HG02870 (cell line): ENCODE measurements at regions not wholly inside any gene's neighbourhood (a gene's known extent, or its start where the extent isn't known, plus 50 kb on each side); places are given as distances from the start of the nearest gene placed in this dataset.
"Not testable (repeated sequence)": the region's sequence is repeated elsewhere in the genome, so short reads cannot be mapped to it uniquely, and the experiment has no call there.

Experiments
- ATAC-seq: cut with Tn5 transposase; IDR thresholded peaks from one replicate; pipeline ENCODE4 v1.9.1; 2021; ENCODE audit warnings: mild to moderate bottlenecking, moderate library complexity; ENCODE audit not compliant: unreplicated experiment

DNA sequence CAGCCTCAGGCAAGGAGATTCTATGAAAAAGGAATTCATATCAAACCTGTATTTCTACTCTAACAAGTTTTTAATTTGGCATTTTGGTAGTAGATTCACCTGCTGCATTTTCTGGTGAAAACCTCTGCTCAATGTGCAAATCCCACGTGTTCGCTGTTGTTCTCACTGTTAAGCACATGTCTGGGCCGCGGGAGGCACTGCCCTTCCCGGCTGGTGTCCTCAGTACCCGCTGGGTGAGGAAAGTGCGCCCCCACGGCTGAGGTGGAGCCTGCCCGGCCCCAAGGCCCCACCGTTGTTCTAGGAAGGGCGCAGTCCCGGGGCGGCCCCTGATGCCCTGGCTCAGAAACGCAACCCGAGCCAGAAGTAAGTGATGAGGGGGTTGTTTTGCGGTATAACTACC, 193.4 kb upstream of the VWC2 start:
- no peak for ATAC-seq

DNA sequence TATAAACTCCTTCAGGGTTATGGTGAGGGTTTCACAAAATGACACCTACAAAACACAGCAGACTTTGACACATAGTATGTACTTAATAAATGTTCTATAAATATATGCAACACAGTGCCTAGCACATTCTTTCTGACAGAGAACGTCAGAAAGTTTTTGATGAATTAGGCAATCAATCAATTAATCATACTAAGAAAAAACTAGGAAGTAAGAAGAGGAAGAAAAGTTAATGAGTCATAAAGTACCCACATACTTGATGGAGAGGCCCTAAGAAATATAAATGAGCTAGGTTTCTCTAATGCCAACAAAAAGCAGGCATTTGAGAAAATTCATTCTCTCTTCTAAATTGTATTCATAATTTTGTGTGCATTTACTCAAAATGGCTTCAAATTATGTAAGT, 192.7 kb upstream of the VWC2 start:
- ATAC-seq: no peak

- no peak for ATAC-seq
Observed at GRCh38 chr7:49583440-49583839, 190.0 kb upstream of the VWC2 start.

- no peak for ATAC-seq
Observed at GRCh38 chr7:49596701-49597491, 176.5 kb upstream of the VWC2 start.

DNA sequence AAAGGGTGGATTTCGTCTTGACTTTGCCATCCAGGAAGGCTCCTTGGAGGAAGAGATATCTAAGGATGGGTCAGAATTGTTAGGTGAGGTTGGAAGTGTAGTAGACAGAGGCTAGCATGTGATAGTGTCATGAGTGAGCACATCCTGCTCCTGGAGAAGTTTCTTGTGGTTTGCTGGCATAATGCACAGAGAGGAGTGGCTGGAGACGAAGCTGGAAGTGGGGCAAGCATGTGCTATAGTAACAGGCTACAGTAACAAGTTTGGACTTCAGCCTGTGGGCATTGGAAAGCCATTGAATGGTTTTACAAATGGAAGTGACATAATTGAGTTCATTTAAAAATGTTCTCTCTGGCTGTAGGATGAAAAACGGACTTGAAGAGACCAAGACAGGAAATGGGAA, 175.6 kb upstream of the VWC2 start:
- no peak for ATAC-seq

- ATAC-seq: no peak
Observed at GRCh38 chr7:49611951-49612350, 161.5 kb upstream of the VWC2 start.

DNA sequence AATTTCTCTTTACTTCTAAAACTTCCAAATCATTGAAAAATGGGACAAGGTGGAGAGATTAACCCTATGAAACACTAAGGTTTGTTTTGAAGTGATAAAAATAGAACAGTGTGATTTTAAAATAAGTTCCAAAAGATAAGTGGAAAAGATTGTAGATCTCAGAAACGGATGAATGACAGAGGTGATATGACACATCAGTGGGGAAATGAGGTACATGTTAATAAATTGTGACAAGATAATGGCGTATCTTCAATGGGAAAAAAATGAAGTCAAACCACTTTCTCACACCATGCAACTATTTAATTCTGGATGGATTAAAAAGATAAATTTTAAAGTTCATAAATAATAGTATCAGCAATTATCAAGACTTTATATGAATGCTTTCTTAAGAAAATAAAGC, 159.7 kb upstream of the VWC2 start:
- ATAC-seq: no peak

DNA sequence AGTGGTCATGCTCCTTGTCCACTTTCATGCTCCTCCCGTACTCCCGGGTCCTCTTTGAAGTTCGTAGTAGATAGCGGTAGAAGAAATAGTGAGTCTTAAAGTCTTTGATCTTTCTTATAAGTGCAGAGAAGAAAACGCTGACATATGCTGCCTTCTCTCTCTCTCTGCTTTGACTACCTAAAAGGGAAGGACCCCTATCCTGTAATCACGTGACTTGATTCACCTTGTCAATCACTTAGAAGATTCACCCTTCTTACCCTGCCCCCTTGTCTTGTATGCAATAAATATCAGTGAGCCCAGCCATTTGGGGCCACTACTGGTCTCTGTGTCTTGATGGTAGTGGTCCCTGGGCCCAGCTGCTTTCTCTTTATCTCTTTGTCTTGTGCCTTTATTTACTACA, 158.5 kb upstream of the VWC2 start:
- not testable (repeated sequence) for ATAC-seq

DNA sequence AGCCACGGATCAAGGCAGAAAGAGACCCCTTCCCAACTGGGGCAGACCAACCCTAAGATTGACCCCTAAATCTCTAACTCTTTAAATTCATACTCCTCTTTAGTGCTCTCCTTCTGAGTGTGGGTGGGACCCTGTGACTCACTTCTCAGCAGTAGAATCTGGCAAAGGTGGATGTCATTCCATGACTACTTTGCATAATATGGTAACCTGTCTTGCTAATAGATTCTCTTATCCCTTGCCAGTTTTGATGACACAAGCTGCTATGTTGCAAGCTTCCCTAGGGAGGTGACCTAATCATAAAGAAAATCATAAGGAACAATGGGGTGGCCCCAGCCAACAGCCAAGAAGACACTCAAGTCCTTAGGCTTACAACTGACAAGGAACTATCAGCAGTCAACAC, 155.4 kb upstream of the VWC2 start:
- no peak for ATAC-seq

GRCh38 chr7:49623943-49624342, 149.5 kb upstream of the VWC2 start:
- ATAC-seq: no peak

DNA sequence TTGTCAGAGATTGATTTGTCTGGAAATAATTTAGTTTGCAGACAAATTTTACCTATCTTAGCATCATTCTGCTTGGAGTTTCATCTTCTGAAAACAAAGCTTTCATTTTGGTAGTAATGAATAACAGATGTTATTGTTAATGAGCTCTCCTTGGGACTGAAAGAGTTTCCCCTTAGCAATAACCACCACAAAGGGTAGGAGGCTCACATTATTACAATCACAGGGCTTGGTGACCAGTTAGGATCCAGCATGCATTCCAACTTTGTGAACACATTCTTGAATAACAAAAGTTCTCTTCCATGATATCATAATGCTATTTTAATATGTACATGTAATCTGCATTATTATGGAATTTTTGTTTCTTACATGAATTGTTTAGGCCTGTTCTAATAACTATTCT, 148.8 kb upstream of the VWC2 start:
- ATAC-seq: no peak

GRCh38 chr7:49630513-49630912, 142.9 kb upstream of the VWC2 start:
- no peak for ATAC-seq

DNA sequence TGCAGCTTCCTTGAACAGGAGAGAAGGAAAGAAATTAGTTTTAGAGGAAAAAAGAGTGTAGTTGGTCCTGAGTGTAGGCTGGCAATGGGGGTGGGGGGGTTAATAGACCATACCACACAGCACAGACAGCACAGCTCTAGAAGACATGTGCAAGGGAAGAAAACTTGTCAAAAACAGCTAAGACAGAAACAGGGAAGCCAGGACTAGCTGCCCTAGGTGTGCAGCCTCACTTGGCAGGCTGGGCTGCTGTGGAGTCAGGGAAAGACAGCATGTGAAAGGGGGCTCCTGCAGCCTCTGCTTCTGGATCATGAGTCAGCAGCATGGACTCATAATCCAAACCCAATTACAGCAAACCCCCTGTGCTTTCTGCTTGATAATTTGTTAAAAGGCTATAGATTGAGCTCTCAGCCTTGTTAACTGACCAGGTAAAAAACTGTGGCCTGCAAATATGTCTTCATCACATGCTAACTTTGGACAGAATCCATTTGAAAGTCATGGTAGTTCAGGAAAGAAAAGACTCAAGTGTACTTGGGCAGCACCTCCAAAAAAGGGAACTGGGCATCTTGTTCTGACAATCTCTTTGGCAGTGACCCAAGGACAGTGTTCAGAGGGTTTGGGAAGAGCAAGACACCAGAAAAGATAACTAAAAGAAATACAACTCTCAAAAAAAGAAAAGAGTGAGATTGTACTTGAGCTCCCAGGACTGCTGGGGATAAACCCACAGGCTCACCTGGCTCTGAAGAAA, 142.2 kb upstream of the VWC2 start:
- ATAC-seq: no peak

DNA sequence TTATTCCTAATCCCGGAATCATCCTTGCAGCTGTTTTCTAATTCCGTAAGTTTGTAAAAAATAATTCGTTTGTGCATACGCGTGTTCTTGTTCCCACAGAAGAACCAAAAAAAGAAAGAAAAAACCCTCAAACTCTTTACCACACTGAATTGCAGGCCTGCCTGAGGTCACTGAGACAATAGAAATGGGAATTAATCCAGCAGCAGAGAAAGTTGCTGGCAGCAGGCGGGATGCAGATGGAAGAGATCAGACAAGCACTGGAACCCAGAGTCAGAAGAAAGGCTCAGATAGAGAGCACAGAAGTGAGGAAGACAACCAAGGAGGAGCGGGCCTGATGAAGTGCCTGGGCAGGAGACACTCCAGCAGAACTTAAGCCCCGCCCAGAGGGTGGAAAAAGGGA, 141.5 kb upstream of the VWC2 start:
- ATAC-seq: no peak

DNA sequence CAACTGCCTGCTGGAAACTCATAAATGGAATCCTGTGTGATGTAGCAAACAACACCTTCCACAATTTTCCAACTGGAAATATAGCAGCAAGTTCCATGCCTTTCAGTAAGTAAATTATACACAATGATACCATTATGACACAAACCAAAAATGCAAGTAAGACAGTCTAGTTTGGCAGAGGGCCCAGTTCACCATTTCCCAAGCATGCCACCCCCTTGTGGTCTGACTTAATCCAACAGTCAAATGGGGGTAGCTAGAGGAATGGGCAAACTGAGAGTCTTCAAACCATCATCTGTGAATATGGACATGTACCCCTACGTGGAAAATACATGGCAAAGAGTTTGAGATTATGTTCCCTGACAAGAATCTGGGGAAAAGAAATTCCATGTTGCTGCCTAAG, 137.6 kb upstream of the VWC2 start:
- no peak for ATAC-seq

- no peak for ATAC-seq
Observed at GRCh38 chr7:49636400-49636799, 137.0 kb upstream of the VWC2 start.

- no peak for ATAC-seq
Observed at GRCh38 chr7:49638166-49638565, 135.3 kb upstream of the VWC2 start.

DNA sequence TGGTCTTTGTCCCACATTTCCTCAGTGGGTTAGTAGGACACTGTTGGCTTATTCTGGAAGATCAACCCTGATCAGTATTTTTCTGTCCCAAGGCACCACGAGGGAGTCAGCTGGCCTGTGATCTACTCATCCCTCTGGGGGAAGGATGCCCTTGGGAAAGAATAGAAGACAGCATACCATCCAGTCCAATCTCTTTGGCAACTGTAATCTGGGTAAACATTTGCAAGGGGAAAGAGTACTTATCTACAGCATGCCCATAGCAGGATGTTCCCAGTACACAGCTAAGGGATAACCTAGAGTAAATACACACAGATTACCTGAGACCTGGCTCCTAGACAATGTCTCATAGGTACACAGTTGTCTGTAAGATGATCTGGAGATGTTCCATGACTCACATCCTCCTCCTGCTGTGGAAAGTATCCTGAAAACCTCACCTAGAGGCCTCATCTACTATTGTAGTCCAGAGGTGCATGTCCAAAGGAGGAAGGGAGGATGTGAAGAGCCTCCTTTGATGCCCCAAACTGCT, 134.3 kb upstream of the VWC2 start:
- ATAC-seq: no peak

GRCh38 chr7:49639808-49640207, 133.6 kb upstream of the VWC2 start:
- peak; percentile 34 for ATAC-seq

DNA sequence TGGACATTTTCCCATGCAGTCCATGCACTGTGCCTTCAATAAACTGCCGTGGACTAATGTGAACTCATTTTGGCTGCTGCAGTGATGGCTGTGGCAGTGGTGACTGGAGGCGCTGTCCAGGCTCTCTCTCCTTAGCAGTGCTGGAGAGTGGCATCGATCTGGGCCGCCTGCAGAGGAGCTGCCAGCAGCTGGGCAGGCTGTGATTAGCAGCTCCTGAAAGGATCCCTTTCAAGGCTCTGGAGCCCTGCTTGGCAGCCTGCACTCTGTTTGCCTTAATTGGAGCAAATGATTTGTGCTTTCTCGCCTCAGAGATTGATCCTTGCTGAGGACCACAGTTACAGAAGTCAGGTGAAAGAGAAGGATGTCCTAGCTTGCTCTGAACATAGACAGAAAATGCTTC, 130.1 kb upstream of the VWC2 start:
- no peak for ATAC-seq

- ATAC-seq: no peak
Observed at GRCh38 chr7:49643736-49644135, 129.7 kb upstream of the VWC2 start.
